ENCODE measurements at regions not wholly inside any gene's neighbourhood (a gene's known extent, or its start where the extent isn't known, plus 50 kb on each side); places are given as distances from the start of the nearest gene placed in this dataset.
"Not testable (repeated sequence)": the region's sequence is repeated elsewhere in the genome, so short reads cannot be mapped to it uniquely, and the experiment has no call there.

DNA sequence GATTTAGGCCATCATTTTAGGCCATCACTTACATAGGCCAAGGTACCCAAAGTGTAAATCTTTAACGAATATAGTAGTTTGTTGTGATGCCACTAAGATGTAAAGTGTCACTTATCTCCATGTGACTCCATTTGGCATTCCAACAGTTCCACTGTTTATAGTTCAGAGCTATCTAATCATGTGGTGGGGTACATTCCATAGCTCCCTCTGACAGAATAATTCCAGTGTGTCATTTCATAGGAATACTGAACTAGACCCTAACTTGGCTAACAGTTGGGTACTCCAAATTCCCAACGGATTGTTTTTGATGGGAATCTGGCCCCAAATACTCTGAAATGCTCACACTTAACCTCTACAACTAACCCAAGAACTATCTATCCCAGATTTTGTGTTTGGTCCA lies 76.7 kb upstream of the FST start:
- no peak for DNase-seq
- H3K9me3 ChIP-seq: no peaks in the 10 kb centered on the region
- H3K27ac ChIP-seq: no peak overlapping the region
- H3K4me3 ChIP-seq: no peak overlapping the region
- H3K36me3 ChIP-seq: no peaks in the 10 kb centered on the region
- no peaks in the 10 kb centered on the region for H3K27me3 ChIP-seq
- no peak for TF ChIP-seq POLR2A (IDR thresholded peaks at IDR 0.05)
- TF ChIP-seq, protein P1, sequence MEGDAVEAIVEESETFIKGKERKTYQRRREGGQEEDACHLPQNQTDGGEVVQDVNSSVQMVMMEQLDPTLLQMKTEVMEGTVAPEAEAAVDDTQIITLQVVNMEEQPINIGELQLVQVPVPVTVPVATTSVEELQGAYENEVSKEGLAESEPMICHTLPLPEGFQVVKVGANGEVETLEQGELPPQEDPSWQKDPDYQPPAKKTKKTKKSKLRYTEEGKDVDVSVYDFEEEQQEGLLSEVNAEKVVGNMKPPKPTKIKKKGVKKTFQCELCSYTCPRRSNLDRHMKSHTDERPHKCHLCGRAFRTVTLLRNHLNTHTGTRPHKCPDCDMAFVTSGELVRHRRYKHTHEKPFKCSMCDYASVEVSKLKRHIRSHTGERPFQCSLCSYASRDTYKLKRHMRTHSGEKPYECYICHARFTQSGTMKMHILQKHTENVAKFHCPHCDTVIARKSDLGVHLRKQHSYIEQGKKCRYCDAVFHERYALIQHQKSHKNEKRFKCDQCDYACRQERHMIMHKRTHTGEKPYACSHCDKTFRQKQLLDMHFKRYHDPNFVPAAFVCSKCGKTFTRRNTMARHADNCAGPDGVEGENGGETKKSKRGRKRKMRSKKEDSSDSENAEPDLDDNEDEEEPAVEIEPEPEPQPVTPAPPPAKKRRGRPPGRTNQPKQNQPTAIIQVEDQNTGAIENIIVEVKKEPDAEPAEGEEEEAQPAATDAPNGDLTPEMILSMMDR (IDR thresholded peaks at IDR 0.05): no peak
- no peaks in the 10 kb centered on the region for H3K4me1 ChIP-seq

DNA sequence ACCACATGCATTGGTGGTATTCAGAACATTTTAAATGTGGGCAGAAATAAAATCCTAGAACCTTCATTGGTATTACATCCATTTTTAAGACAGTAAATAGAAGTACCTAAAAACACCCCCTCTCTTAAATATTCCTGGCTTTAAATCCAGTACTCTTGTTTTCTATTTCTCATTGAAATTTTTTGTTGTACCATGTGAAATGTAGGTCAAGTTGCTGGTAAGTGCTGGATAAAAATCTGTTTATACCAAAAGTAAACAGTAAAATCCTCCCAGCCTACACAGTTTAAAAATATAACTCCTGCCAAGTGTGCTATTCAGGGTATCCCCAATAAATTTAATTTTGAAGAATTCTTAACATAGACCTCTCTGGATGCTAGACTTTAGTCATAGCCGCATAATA lies 75.0 kb upstream of the FST start:
- Histone ChIP-seq H3K4me3 (no peak overlapping the region), H3K27ac (no peak overlapping the region), H3K36me3 (no peaks in the 10 kb centered on the region), H3K4me1 (no peaks in the 10 kb centered on the region), H3K27me3 (no peaks in the 10 kb centered on the region), H3K9me3 (no peaks in the 10 kb centered on the region)
- TF ChIP-seq POLR2A (IDR thresholded peaks at IDR 0.05): no peak
- TF ChIP-seq, protein P1 (IDR thresholded peaks at IDR 0.05): no peak
- DNase-seq: no peak

DNA sequence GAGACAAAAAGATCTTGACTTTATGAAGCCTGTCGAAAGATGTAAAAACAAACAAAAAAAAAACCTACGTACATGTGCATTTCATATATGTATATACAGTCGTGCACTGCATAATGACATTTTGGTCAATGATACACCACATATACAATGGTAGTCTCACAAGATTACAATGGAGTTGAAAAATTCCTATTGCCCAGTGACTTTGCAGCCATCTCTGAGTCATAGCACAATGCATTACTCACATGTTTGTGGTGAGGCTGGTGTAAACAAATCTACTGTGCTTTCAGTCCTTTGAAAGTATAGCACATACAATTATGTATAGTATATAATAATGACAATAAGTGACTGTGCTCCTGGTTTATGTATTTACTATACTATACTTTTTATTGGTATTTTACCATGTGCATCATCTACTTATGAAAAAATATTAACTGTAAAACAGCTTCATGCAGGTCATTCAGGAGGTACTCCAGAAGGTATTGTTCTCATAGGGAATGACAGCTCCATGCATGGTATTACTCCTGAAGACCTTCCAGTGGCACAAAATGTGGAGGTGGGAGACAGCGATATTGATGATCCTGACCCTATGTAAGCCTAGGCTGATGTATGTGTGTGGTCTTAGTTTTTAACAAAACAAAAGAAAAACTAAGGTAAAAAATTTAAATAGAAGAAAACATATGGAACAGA lies 73.7 kb upstream of the FST start:
- no peak for DNase-seq
- Histone ChIP-seq H3K36me3 (no peaks in the 10 kb centered on the region), H3K4me3 (no peak overlapping the region), H3K9me3 (no peaks in the 10 kb centered on the region), H3K27ac (no peak overlapping the region), H3K27me3 (no peaks in the 10 kb centered on the region), H3K4me1 (no peaks in the 10 kb centered on the region)
- no peak for TF ChIP-seq POLR2A (IDR thresholded peaks at IDR 0.05)
- TF ChIP-seq, protein P1 (IDR thresholded peaks at IDR 0.05): no peak

DNA sequence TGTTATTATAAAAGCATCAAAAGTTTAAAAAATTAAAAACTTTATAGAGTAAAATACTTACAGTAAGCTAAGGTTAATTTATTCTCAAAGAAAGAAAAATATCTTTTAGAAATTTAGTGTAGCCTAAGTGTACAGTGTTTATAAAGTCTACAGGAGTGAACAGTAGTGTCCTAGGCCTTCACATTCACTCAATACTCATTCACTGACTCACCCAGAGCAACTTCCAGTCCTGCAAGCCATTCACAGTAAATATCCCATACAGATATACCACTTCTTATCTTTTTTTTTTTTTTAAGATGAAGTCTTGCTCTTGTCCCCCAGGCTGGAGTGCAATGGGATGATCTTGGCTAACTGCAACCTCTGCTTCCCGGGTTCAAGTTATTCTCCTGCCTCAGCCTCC lies 73.1 kb upstream of the FST start:
- Histone ChIP-seq H3K27me3 (no peaks in the 10 kb centered on the region), H3K9me3 (no peaks in the 10 kb centered on the region), H3K4me1 (no peaks in the 10 kb centered on the region), H3K36me3 (no peaks in the 10 kb centered on the region), H3K27ac (no peak overlapping the region), H3K4me3 (no peak overlapping the region)
- no peak for DNase-seq
- TF ChIP-seq, protein P1 (IDR thresholded peaks at IDR 0.05): no peak
- no peak for TF ChIP-seq POLR2A (IDR thresholded peaks at IDR 0.05)

DNA sequence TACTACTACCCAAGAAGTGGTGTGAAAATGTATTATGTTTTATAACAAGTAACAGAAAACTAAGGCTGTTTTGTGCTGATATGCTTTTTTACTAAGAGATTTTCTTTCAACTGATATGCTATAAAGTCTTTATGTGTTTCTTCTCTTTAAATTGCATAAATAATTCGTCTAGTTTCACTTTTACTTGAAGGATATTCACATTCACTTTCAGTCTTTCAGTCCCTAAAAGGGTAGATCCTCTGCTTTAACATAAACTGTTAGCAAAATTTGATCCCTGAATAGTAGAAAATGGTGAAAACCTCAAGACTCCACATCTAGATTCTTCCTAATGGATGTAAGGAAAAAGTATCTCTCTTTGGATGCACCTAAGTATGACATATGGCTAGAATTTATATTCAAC lies 69.0 kb upstream of the FST start:
- Histone ChIP-seq H3K4me1 (no peaks in the 10 kb centered on the region), H3K36me3 (no peaks in the 10 kb centered on the region), H3K27ac (no peak overlapping the region), H3K27me3 (no peaks in the 10 kb centered on the region), H3K4me3 (no peak overlapping the region), H3K9me3 (no peaks in the 10 kb centered on the region)
- TF ChIP-seq POLR2A (IDR thresholded peaks at IDR 0.05): no peak
- TF ChIP-seq, protein P1 (IDR thresholded peaks at IDR 0.05): no peak
- DNase-seq: no peak

DNA sequence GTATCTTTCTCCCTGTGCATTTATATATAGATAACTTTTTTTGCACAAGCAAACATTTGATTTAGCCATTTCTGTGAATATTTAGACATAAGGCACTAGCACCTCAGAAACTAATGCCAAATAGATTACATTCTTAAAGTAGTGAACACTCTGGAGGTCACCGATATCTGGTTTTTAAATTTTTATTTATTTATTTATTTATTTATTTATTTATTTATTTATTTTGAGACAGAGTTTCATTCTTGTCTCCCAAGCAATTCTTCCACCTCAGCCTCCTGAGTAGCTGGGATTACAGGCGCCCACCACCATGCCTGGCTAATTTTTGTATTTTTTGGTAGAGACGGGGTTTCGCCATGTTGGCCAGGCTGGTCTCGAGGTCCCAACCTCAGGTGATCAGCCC lies 67.9 kb upstream of the FST start:
- DNase-seq, H3K4me1 ChIP-seq, H3K36me3 ChIP-seq, H3K9me3 ChIP-seq, H3K4me3 ChIP-seq, H3K27ac ChIP-seq, H3K27me3 ChIP-seq: not testable (repeated sequence)

Measured in Peyer's patch (tissue), 4 donors.